H1 (cell line): ENCODE measurements at regions not wholly inside any gene's neighbourhood (a gene's known extent, or its start where the extent isn't known, plus 50 kb on each side); places are given as distances from the start of the nearest gene placed in this dataset.

Experiments
- CTCF ChIP-seq, 3 experiments: IDR thresholded peaks; 1 replicate in 2 of 3; 2 replicates in 1 of 3; pipeline versions ENCODE4 v1.5.1 to v1.6.1; 2011; ENCODE audit warnings: low read length in 3 of 3, mild to moderate bottlenecking in 3 of 3, inconsistent platforms in 2 of 3, low read depth in 1 of 3, moderate library complexity in 1 of 3; ENCODE audit not compliant: insufficient read depth in 1 of 3; ENCODE audit errors: control extremely low read depth in 1 of 3

- TF ChIP-seq CTCF (IDR thresholded peaks at IDR 0.05; ENCODE audit: control extremely low read depth in 1 of 3, insufficient read depth in 1 of 3, low read depth in 1 of 3, low read length in 3 of 3) = no peak
These were observed 113.5 kb downstream of the NREP start (continued) for GRCh38 chr5:111643499-111643898.
